T-cell (primary cell): ENCODE measurements at regions not wholly inside any gene's neighbourhood (a gene's known extent, or its start where the extent isn't known, plus 50 kb on each side); places are given as distances from the start of the nearest gene placed in this dataset.
"Not testable (repeated sequence)": the region's sequence is repeated elsewhere in the genome, so short reads cannot be mapped to it uniquely, and the experiment has no call there.

Experiments used
- ATAC-seq, 4 experiments: fragments of 200-7000 bp in 3 of 4; fragments of 150-1000 bp in 1 of 4; cut with Tn5 transposase; replicated peaks in 1 of 4; 1 replicate in 3 of 4; 2 replicates in 1 of 4; pipeline ENCODE4 v1.10.0; 2021; ENCODE audit warnings: moderate library complexity in 3 of 4, mild to moderate bottlenecking in 2 of 4, moderate number of reproducible peaks in 1 of 4
- CTCF ChIA-PET, 2 donors: fragments of 300-600 bp; sonication (Branson Sonifier 250); formaldehyde crosslinking; loops; one replicate each; lab custom pipeline; 2022; ENCODE audit warnings: antibody characterized with exemption in 2 of 2; lab: Charles Lee
- POLR2A ChIA-PET, 2 donors: fragments of 300-600 bp; sonication (Branson Sonifier 250); formaldehyde crosslinking; loops; one replicate each; lab custom pipeline; 2022; ENCODE audit warnings: antibody characterized with exemption in 2 of 2; lab: Charles Lee
- DNase-seq, 35 experiments: peaks; one replicate each; pipeline versions ENCODE4 v3.0.0 to v3.0.0-alpha.2; 2013 to 2023
- H3K27ac ChIP-seq: one replicate; pipeline ENCODE4 v1.5.1; 2013; ENCODE audit warnings: low read length
- H3K27me3 ChIP-seq, 2 experiments: replicated peaks in 1 of 2; 1 replicate in 1 of 2; 2 replicates in 1 of 2; pipeline versions ENCODE4 v1.6.1 to v1.7.0; 2013; ENCODE audit warnings: low read length in 1 of 2, mixed read lengths in 1 of 2; ENCODE audit not compliant: control insufficient read depth in 2 of 2, insufficient read depth in 2 of 2; ENCODE audit errors: extremely low read depth in 1 of 2
- H3K36me3 ChIP-seq, 2 donors: 1 replicate in 1 of 2; 2 replicates in 1 of 2; pipeline versions ENCODE4 v1.6.1 to v1.7.0; 2013; ENCODE audit warnings: low read length in 1 of 2; ENCODE audit not compliant: control insufficient read depth in 2 of 2, insufficient read depth in 1 of 2; ENCODE audit errors: extremely low read depth in 1 of 2
- H3K4me1 ChIP-seq, 2 experiments: 1 replicate in 1 of 2; 2 replicates in 1 of 2; pipeline versions ENCODE4 v1.6.1 to v1.7.0; 2013; ENCODE audit warnings: low read length in 2 of 2, mixed read lengths in 1 of 2; ENCODE audit not compliant: insufficient read depth in 2 of 2, control insufficient read depth in 1 of 2; ENCODE audit errors: extremely low read depth in 1 of 2
- H3K4me3 ChIP-seq, 2 donors: 1 replicate in 1 of 2; 2 replicates in 1 of 2; pipeline versions ENCODE4 v1.5.1 to v1.7.0; 2013; ENCODE audit warnings: mild to moderate bottlenecking in 2 of 2, low read length in 1 of 2, moderate library complexity in 1 of 2; ENCODE audit not compliant: control insufficient read depth in 1 of 2; ENCODE audit errors: extremely low read depth in 1 of 2
- H3K9me3 ChIP-seq: 2 replicates; pipeline ENCODE4 v1.7.0; 2013
- H3K27ac Mint-ChIP-seq, 2 donors: one replicate each; pipeline ENCODE4 v1.8.0; 2020 to 2021; ENCODE audit warnings: mild to moderate bottlenecking in 2 of 2, mixed read lengths in 2 of 2
- H3K27me3 Mint-ChIP-seq, 2 donors: one replicate each; pipeline ENCODE4 v1.8.0; 2021 to 2022; ENCODE audit warnings: mixed read lengths in 2 of 2
- H3K36me3 Mint-ChIP-seq: one replicate; pipeline ENCODE4 v1.8.0; 2021; ENCODE audit warnings: mixed read lengths
- H3K4me1 Mint-ChIP-seq, 3 donors: one replicate each; pipeline ENCODE4 v1.8.0; 2020 to 2022; ENCODE audit warnings: mixed read lengths in 3 of 3, mild to moderate bottlenecking in 1 of 3
- H3K4me3 Mint-ChIP-seq, 3 donors: one replicate each; pipeline ENCODE4 v1.8.0; 2020 to 2022; ENCODE audit warnings: mild to moderate bottlenecking in 3 of 3, mixed read lengths in 3 of 3, moderate library complexity in 3 of 3
- H3K9me3 Mint-ChIP-seq, 3 donors: one replicate each; pipeline ENCODE4 v1.8.0; 2020 to 2022; ENCODE audit warnings: mixed read lengths in 3 of 3
- WGBS: methylation state at CpG from one replicate; pipeline ENCODE4 v1.1.5; 2013; ENCODE audit warnings: missing lambda C conversion rate; ENCODE audit not compliant: insufficient coverage; 5-methylcytosine and 5-hydroxymethylcytosine counted together

DNA sequence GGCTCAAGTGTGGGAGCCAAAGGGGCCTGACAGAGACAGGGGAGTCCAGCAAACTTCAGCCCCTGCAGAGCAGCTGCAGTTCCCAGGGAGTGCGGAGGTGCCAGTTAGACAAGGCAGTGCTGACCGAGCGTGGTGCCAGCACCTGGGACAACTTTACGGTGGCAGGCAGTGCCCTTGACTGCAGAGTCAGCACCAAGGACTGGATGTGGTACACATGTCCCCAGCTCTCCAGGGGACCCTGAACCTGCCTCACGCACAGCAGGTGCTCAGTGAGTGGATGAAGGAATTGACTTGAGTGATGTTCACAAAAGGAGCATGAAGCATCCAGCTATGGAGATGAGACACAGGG lies 296.5 kb downstream of the SIPA1L2 start:
- Histone ChIP-seq H3K4me1 (peaks cover 9 to 20% of the 10 kb centered on the region in 2 experiments), H3K4me3 (no peak overlapping the region), H3K9me3 (no peaks in the 10 kb centered on the region), H3K36me3 (no peaks in the 10 kb centered on the region), H3K27me3 (peaks cover 0 to 21% of the 10 kb centered on the region in 2 experiments), H3K27ac (no peak overlapping the region)
- Mint-ChIP-seq H3K4me3 (no peak overlapping the region), H3K27ac (no peak overlapping the region), H3K9me3 (no peaks in the 10 kb centered on the region), H3K4me1 (peaks cover 22 to 31% (median 29%) of the 10 kb centered on the region in 3 donors), H3K36me3 (no peaks in the 10 kb centered on the region), H3K27me3 (peaks cover 3 to 26% of the 10 kb centered on the region in 2 donors)
- 93% methylated on average over 4 of the region's 5 CpGs for WGBS
- POLR2A ChIA-PET: interaction anchor here in 1 of 2 donors (0.6 kb wide), 1 partner anchor 341 kb away, joined by 3 read pairs; no protein-coding TSS in a partner anchor
- CTCF ChIA-PET: no interaction called here
- no peak for ATAC-seq
- no peak for DNase-seq

DNA sequence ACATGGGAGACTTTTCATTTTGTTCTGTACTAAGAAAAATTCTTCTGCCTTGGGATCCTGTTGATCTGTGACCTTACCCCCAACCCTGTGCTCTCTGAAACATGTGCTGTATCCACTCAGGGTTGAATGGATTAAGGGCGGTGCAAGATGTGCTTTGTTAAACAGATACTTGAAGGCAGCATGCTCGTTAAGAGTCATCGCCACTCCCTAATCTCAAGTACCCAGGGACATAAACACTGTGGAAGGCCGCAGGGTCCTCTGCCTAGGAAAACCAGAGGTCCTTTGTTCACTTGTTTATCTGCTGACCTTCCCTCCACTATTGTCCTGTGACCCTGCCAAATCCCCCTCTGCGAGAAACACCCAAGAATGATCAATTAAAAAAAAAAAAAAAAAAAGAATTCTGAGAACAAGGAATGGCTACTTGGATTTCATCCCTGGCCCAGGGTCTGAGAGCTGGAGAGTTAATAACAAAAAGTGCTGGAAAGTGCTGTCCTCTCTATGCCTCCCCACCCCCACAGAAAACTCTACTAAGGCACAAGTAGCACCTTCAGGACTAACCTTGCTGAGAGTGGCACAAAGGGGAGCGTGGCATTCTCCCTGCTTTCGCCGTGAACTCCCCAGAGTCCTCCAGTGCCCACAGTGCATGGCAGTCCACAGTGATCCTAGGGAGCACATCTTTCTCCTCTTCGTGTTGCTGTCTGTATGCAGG lies 297.1 kb downstream of the SIPA1L2 start:
- H3K4me3 ChIP-seq, H3K27ac Mint-ChIP-seq, H3K36me3 ChIP-seq, H3K9me3 ChIP-seq, H3K27ac ChIP-seq, ATAC-seq, H3K9me3 Mint-ChIP-seq, CTCF ChIA-PET, H3K36me3 Mint-ChIP-seq, H3K4me3 Mint-ChIP-seq, DNase-seq: not testable (repeated sequence)
- WGBS: 95% methylated on average over 3 of the region's 9 CpGs
- Histone ChIP-seq H3K4me1 (peaks cover 9 to 20% of the 10 kb centered on the region in 2 experiments), H3K27me3 (peaks cover 0 to 16% of the 10 kb centered on the region in 2 experiments)
- Mint-ChIP-seq H3K27me3 (peaks cover 3 to 22% of the 10 kb centered on the region in 2 donors), H3K4me1 (peaks cover 22 to 31% (median 29%) of the 10 kb centered on the region in 3 donors)
- POLR2A ChIA-PET: interaction anchor here in 1 of 2 donors (0.6 kb wide), 1 partner anchor 341 kb away, joined by 3 read pairs; no protein-coding TSS in a partner anchor

DNA sequence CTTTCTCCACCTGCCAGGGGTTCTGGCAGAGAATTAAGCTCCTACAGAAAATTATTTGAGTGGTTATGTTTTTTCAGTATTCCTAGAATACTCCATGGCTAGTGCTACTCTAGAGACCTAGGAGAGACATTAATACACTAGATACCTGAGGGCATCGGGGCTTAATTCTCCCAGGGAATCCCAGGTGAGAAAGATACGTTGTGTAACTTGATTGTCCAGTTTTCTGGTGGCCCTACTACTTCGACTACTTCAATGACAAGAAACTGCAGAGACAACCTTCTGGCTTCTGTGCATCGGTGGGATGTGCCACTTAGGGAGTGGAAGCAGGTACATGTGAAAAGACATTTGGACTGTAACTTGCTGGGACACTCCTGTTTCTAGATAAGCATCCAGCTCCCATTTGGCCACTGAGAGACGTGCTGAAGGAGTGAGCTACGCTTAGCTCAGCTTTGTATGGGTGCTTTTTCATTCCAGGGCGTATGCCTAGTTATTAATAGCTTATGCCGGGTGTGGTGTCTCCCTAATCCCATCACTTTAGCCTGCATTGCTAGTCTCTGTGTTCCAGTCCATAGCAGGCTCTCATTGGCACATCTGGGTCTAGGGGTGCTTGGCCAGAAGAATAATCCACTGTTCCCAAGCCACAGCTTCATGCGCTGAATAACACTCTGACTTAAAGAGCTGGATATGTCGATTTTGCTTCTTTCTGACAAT lies 300.7 kb downstream of the SIPA1L2 start:
- DNase-seq: no peak
- peaks cover 0 to 2% of the 10 kb centered on the region in 2 experiments for H3K4me1 ChIP-seq
- CTCF ChIA-PET: no interaction called here
- H3K9me3 Mint-ChIP-seq: no peaks in the 10 kb centered on the region
- POLR2A ChIA-PET: interaction anchor here in 1 of 2 donors (0.6 kb wide), 1 partner anchor 72 kb away, joined by 3 read pairs; no protein-coding TSS in a partner anchor
- 72% methylated on average over 7 of the region's 10 CpGs for WGBS
- H3K4me3 Mint-ChIP-seq: no peak overlapping the region
- H3K36me3 ChIP-seq: no peaks in the 10 kb centered on the region
- ATAC-seq: no peak
- H3K27ac Mint-ChIP-seq: no peak overlapping the region
- peaks cover 5 to 9% (median 8%) of the 10 kb centered on the region in 3 donors for H3K4me1 Mint-ChIP-seq
- H3K36me3 Mint-ChIP-seq: no peaks in the 10 kb centered on the region
- H3K9me3 ChIP-seq: no peaks in the 10 kb centered on the region
- H3K4me3 ChIP-seq: no peak overlapping the region
- H3K27me3 ChIP-seq: peaks cover 3 to 8% of the 10 kb centered on the region in 2 experiments
- H3K27me3 Mint-ChIP-seq: peaks cover 3 to 9% of the 10 kb centered on the region in 2 donors
- no peak overlapping the region for H3K27ac ChIP-seq

DNA sequence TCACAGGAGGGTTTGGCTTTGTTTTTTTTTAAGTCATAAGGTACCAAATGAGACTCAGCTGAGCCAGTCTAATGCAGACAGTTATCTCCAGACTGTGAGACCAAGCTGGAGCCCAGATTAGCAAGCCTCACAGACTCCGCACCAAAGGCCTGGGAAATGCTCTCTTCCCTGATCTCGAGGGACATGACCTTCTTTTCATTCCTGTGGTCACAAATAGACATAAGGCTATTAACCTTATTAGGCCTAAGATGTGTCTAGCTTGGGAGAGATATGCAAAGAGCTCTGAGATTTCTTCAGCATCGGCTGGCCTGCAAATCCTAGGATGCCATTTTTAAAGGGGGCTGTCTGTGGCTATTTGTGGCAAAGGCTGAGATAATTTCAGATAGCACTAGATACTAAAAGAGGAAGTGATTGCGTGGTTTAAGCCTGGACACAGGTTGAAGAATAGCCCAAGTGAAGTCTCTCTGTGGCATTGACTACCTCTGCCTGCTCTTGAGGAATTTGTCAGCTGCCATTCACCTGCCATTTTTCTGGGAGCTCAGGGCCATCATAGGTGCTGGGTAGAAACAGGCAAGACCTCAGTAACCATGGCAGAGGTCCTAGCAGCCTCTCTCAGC lies 301.3 kb downstream of the SIPA1L2 start:
- ChIA-PET CTCF (no interaction called here), POLR2A (no interaction called here)
- Histone ChIP-seq H3K4me3 (no peak overlapping the region), H3K36me3 (no peaks in the 10 kb centered on the region), H3K9me3 (no peaks in the 10 kb centered on the region), H3K27ac (no peak overlapping the region), H3K4me1 (no peaks in the 10 kb centered on the region), H3K27me3 (peaks cover 3 to 6% of the 10 kb centered on the region in 2 experiments)
- DNase-seq (no peak), ATAC-seq (no peak)
- no peak overlapping the region for H3K4me3 Mint-ChIP-seq
- no peak overlapping the region for H3K27ac Mint-ChIP-seq
- H3K9me3 Mint-ChIP-seq: no peaks in the 10 kb centered on the region
- peaks cover 0 to 2% (median 2%) of the 10 kb centered on the region in 3 donors for H3K4me1 Mint-ChIP-seq
- H3K27me3 Mint-ChIP-seq: peaks cover 0 to 11% of the 10 kb centered on the region in 2 donors
- no peaks in the 10 kb centered on the region for H3K36me3 Mint-ChIP-seq
- 82% methylated on average over 2 of the region's 4 CpGs for WGBS

DNA sequence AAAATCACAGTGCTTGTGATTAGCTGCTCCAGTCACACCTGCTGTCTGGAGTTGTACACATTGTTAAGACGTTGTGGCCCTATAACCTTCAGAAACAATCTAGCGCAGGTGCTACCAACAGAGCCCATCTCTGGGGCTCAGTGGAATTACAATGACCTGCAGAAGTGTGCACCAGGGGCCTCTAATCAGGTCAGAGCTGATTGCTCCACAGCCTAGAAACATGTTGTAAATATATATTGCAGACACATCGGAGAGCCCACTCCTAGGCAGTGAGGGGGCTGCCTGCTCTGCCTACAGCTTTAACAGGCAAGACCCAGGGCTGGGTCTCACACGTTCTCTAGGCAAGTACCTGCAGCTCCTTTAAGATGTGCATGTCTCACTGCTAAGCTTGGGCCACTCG lies 302.0 kb downstream of the SIPA1L2 start:
- no peak for DNase-seq
- CTCF ChIA-PET: no interaction called here

DNA sequence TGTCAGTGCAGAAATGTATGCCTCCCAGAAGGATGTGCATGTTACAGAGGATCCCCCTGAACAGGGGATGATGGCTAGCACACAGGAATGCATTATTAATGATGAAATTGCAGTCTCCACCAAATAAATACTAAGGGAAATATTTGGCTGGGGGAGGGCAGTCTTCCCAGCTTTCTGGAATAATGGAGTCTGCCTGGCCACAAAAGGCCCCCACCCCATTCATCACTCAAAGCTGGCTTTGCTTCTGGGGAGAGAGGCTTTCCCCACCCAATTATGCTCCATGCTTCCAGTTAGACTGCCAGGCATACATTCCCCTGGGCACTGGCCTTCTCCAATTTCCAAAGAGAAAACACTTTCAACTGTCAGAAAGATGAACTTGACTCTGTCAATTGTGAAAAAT lies 302.7 kb downstream of the SIPA1L2 start:
- no peak overlapping the region for H3K27ac Mint-ChIP-seq
- Histone ChIP-seq H3K36me3 (no peaks in the 10 kb centered on the region), H3K4me3 (no peak overlapping the region), H3K27me3 (peaks cover 0 to 3% of the 10 kb centered on the region in 2 experiments), H3K27ac (no peak overlapping the region), H3K9me3 (no peaks in the 10 kb centered on the region), H3K4me1 (no peaks in the 10 kb centered on the region)
- CTCF ChIA-PET: no interaction called here
- no peaks in the 10 kb centered on the region for H3K4me1 Mint-ChIP-seq
- H3K4me3 Mint-ChIP-seq: no peak overlapping the region
- POLR2A ChIA-PET: no interaction called here
- H3K9me3 Mint-ChIP-seq: no peaks in the 10 kb centered on the region
- H3K36me3 Mint-ChIP-seq: no peaks in the 10 kb centered on the region
- DNase-seq (no peak), ATAC-seq (no peak)
- peaks cover 0 to 13% of the 10 kb centered on the region in 2 donors for H3K27me3 Mint-ChIP-seq

More for the DNA sequence above, 302.0 kb downstream of the SIPA1L2 start:
- POLR2A ChIA-PET: no interaction called here
- no peaks in the 10 kb centered on the region for H3K4me1 Mint-ChIP-seq
- no peak overlapping the region for H3K4me3 ChIP-seq
- ATAC-seq: no peak
- H3K27me3 ChIP-seq: peaks cover 0 to 3% of the 10 kb centered on the region in 2 experiments
- H3K4me1 ChIP-seq: no peaks in the 10 kb centered on the region
- no peaks in the 10 kb centered on the region for H3K36me3 ChIP-seq
- H3K4me3 Mint-ChIP-seq: no peak overlapping the region
- peaks cover 0 to 10% of the 10 kb centered on the region in 2 donors for H3K27me3 Mint-ChIP-seq
- no peaks in the 10 kb centered on the region for H3K36me3 Mint-ChIP-seq
- H3K9me3 ChIP-seq: no peaks in the 10 kb centered on the region
- WGBS: 71% methylated on average over 4 of the region's 5 CpGs
- H3K27ac Mint-ChIP-seq: no peak overlapping the region
- no peaks in the 10 kb centered on the region for H3K9me3 Mint-ChIP-seq
- H3K27ac ChIP-seq: no peak overlapping the region
